Tibial artery (tissue), 4 donors: ENCODE measurements at regions not wholly inside any gene's neighbourhood (a gene's known extent, or its start where the extent isn't known, plus 50 kb on each side); places are given as distances from the start of the nearest gene placed in this dataset.

ENCODE experiments used
- DNase-seq, 2 donors: peaks; one replicate each; pipeline ENCODE4 v3.0.0-alpha.2; 2019
- H3K27ac ChIP-seq, 2 donors: fragments of 200-600 bp; sonication (generic) in 1 of 2; 1 replicate in 1 of 2; 2 replicates in 1 of 2; pipeline ENCODE4 v1.5.1; 2018 to 2019; ENCODE audit warnings: mild to moderate bottlenecking in 1 of 2
- H3K27me3 ChIP-seq, 2 donors: fragments of 200-600 bp; sonication (generic) in 1 of 2; one replicate each; pipeline versions ENCODE4 v1.5.1 to v1.6.0; 2016 to 2019
- H3K36me3 ChIP-seq, 3 donors: fragments of 200-600 bp; sonication (generic) in 2 of 3; one replicate each; pipeline ENCODE4 v1.5.1; 2016 to 2019; ENCODE audit warnings: mild to moderate bottlenecking in 2 of 3
- H3K4me1 ChIP-seq, 4 donors: fragments of 200-600 bp; sonication (generic) in 2 of 4; 1 replicate in 3 of 4; 2 replicates in 1 of 4; pipeline ENCODE4 v1.5.1; 2016 to 2019
- H3K4me3 ChIP-seq, 2 donors: fragments of 200-600 bp; sonication (generic) in 1 of 2; 1 replicate in 1 of 2; 2 replicates in 1 of 2; pipeline ENCODE4 v1.5.1; 2018 to 2019; ENCODE audit warnings: mild to moderate bottlenecking in 2 of 2
- H3K9me3 ChIP-seq, 3 donors: fragments of 200-600 bp; sonication (generic) in 1 of 3; one replicate each; pipeline ENCODE4 v1.5.1; 2016 to 2019
- CTCF ChIP-seq, 2 experiments: fragments of 200-600 bp in 1 of 2; fragments of 450-650 bp in 1 of 2; IDR thresholded peaks; one replicate each; pipeline ENCODE4 v1.5.1; 2017 to 2019; ENCODE audit warnings: antibody characterized with exemption in 2 of 2, mild to moderate bottlenecking in 1 of 2, moderate library complexity in 1 of 2
- intact Hi-C: fragments of 100-400 bp; cut with DNase I; formaldehyde crosslinking; loops from one replicate; pipeline ENCODE4 v1.15.0; 2023; ENCODE audit warnings: low total_unique reads

- H3K27me3 ChIP-seq, result no peaks in the 10 kb centered on the region
- H3K9me3 ChIP-seq, result no peaks in the 10 kb centered on the region
- no peak for TF ChIP-seq CTCF (IDR thresholded peaks at IDR 0.05)
- DNase-seq, result no peak
- H3K4me3 ChIP-seq, result no peak overlapping the region
- intact Hi-C loops, result no loop called here
- no peaks in the 10 kb centered on the region for H3K4me1 ChIP-seq
- no peak overlapping the region for H3K27ac ChIP-seq
- H3K36me3 ChIP-seq, result no peaks in the 10 kb centered on the region
These were observed 716.5 kb upstream of the C9orf72 start for GRCh38 chr9:28289746-28290145.

- no peaks in the 10 kb centered on the region for H3K4me1 ChIP-seq
- no peak for TF ChIP-seq CTCF (IDR thresholded peaks at IDR 0.05)
- H3K27me3 ChIP-seq, result no peaks in the 10 kb centered on the region
- DNase-seq, result no peak
- intact Hi-C loops, result no loop called here
- no peaks in the 10 kb centered on the region for H3K36me3 ChIP-seq
- no peak overlapping the region for H3K4me3 ChIP-seq
- H3K27ac ChIP-seq, result no peak overlapping the region
- H3K9me3 ChIP-seq, result no peaks in the 10 kb centered on the region
These were observed 720.2 kb upstream of the C9orf72 start for GRCh38 chr9:28293369-28294090.

GRCh38 chr9:28301281-28301680, 728.0 kb upstream of the C9orf72 start:
- no peak overlapping the region for H3K27ac ChIP-seq
- no peaks in the 10 kb centered on the region for H3K27me3 ChIP-seq
- H3K4me3 ChIP-seq, result no peak overlapping the region
- intact Hi-C loops, result no loop called here
- no peaks in the 10 kb centered on the region for H3K36me3 ChIP-seq
- no peak for DNase-seq
- no peaks in the 10 kb centered on the region for H3K4me1 ChIP-seq
- no peak for TF ChIP-seq CTCF (IDR thresholded peaks at IDR 0.05)
- no peaks in the 10 kb centered on the region for H3K9me3 ChIP-seq

GRCh38 chr9:28317745-28318144, 744.5 kb upstream of the C9orf72 start:
- intact Hi-C loops, result no loop called here
- no peak for DNase-seq
- Histone ChIP-seq H3K4me1 (no peaks in the 10 kb centered on the region), H3K4me3 (no peak overlapping the region), H3K27me3 (no peaks in the 10 kb centered on the region), H3K27ac (no peak overlapping the region), H3K9me3 (no peaks in the 10 kb centered on the region), H3K36me3 (no peaks in the 10 kb centered on the region)
- no peak for TF ChIP-seq CTCF (IDR thresholded peaks at IDR 0.05)

- Histone ChIP-seq H3K4me3 (no peak overlapping the region), H3K36me3 (no peaks in the 10 kb centered on the region), H3K9me3 (no peaks in the 10 kb centered on the region), H3K27me3 (no peaks in the 10 kb centered on the region), H3K27ac (no peak overlapping the region), H3K4me1 (no peaks in the 10 kb centered on the region)
- intact Hi-C loops, result no loop called here
- DNase-seq, result no peak
- TF ChIP-seq CTCF (IDR thresholded peaks at IDR 0.05), result no peak
These were observed 745.2 kb upstream of the C9orf72 start for GRCh38 chr9:28318515-28318914.

- H3K4me3 ChIP-seq, result no peak overlapping the region
- DNase-seq, result no peak
- no peaks in the 10 kb centered on the region for H3K27me3 ChIP-seq
- intact Hi-C loops, result no loop called here
- TF ChIP-seq CTCF (IDR thresholded peaks at IDR 0.05), result no peak
- H3K36me3 ChIP-seq, result no peaks in the 10 kb centered on the region
- no peaks in the 10 kb centered on the region for H3K9me3 ChIP-seq
- H3K4me1 ChIP-seq, result no peaks in the 10 kb centered on the region
- H3K27ac ChIP-seq, result no peak overlapping the region
These were observed 746.7 kb upstream of the C9orf72 start for GRCh38 chr9:28319981-28320380.
